HEK293 (cell line): ENCODE measurements at regions not wholly inside any gene's neighbourhood (a gene's known extent, or its start where the extent isn't known, plus 50 kb on each side); places are given as distances from the start of the nearest gene placed in this dataset.

Experiments
- BCL11B ChIP-seq: fragments of 450-650 bp; formaldehyde crosslinking; IDR thresholded peaks from 2 replicates; pipeline ENCODE4 v1.5.1; 2016; ENCODE audit warnings: low read depth, missing biosample characterization, missing genetic modification characterization
- CTCF ChIP-seq: fragments of 450-650 bp; formaldehyde crosslinking; IDR thresholded peaks from 2 replicates; pipeline ENCODE4 v1.5.1; 2016; ENCODE audit warnings: missing biosample characterization, missing genetic modification characterization
- KLF16 ChIP-seq: fragments of 450-650 bp; formaldehyde crosslinking; IDR thresholded peaks from 2 replicates; pipeline ENCODE4 v1.5.1; 2017; ENCODE audit warnings: missing biosample characterization, missing genetic modification characterization
- RBAK ChIP-seq: fragments of 450-650 bp; formaldehyde crosslinking; IDR thresholded peaks from 2 replicates; pipeline ENCODE4 v1.5.1; 2016; ENCODE audit warnings: missing biosample characterization, missing genetic modification characterization
- REST ChIP-seq: fragments of 450-650 bp; formaldehyde crosslinking; IDR thresholded peaks from 2 replicates; pipeline ENCODE4 v1.5.1; 2016; ENCODE audit warnings: missing biosample characterization, missing genetic modification characterization
- ZFP41 ChIP-seq: fragments of 450-650 bp; formaldehyde crosslinking; IDR thresholded peaks from 2 replicates; pipeline ENCODE4 v1.5.1; 2016; ENCODE audit warnings: missing biosample characterization, missing genetic modification characterization, borderline replicate concordance
- ZNF10 ChIP-seq: fragments of 450-650 bp; formaldehyde crosslinking; IDR thresholded peaks from 2 replicates; pipeline ENCODE4 v1.5.1; 2017; ENCODE audit warnings: missing biosample characterization, missing genetic modification characterization
- ZNF138 ChIP-seq: fragments of 450-650 bp; formaldehyde crosslinking; IDR thresholded peaks from 2 replicates; pipeline ENCODE4 v1.5.1; 2016; ENCODE audit warnings: missing biosample characterization, missing genetic modification characterization, borderline replicate concordance
- ZNF18 ChIP-seq: fragments of 450-650 bp; formaldehyde crosslinking; IDR thresholded peaks from 2 replicates; pipeline ENCODE4 v1.5.1; 2016; ENCODE audit warnings: missing biosample characterization, missing genetic modification characterization
- ZNF488 ChIP-seq: fragments of 450-650 bp; formaldehyde crosslinking; IDR thresholded peaks from 2 replicates; pipeline ENCODE4 v1.5.1; 2016; ENCODE audit warnings: missing biosample characterization, missing genetic modification characterization
- ZNF518A ChIP-seq: fragments of 450-650 bp; formaldehyde crosslinking; conservative IDR thresholded peaks from 2 replicates; pipeline ENCODE4 v1.5.1; 2016; ENCODE audit warnings: low read depth, missing biosample characterization, missing genetic modification characterization
- ZNF660 ChIP-seq: fragments of 450-650 bp; IDR thresholded peaks from 2 replicates; pipeline ENCODE4 v1.5.1; 2018; ENCODE audit warnings: missing biosample characterization, mild to moderate bottlenecking, missing genetic modification characterization
- ZSCAN30 ChIP-seq: fragments of 450-650 bp; IDR thresholded peaks from 2 replicates; pipeline ENCODE4 v1.5.1; 2018; ENCODE audit warnings: missing biosample characterization, mild to moderate bottlenecking, missing genetic modification characterization, moderate library complexity

GRCh38 chr15:79209690-79210089 is 72.8 kb upstream of the ANKRD34C start:
- no peak for TF ChIP-seq CTCF
- no peak for TF ChIP-seq ZNF488 (tag by site-specific recombination)
- no peak for TF ChIP-seq ZFP41 (tag by site-specific recombination)
- TF ChIP-seq ZNF660 = no peak
- TF ChIP-seq REST (tag by site-specific recombination) = no peak
- no peak for TF ChIP-seq ZNF10 (tag by site-specific recombination)
- no peak for TF ChIP-seq KLF16 (tag by site-specific recombination)
- no peak for TF ChIP-seq ZSCAN30 (tag by site-specific recombination)
- TF ChIP-seq RBAK (tag by site-specific recombination) = no peak
- TF ChIP-seq ZNF18 (tag by site-specific recombination) = no peak
- TF ChIP-seq ZNF518A = no peak
- TF ChIP-seq BCL11B (tag by site-specific recombination) = no peak
- TF ChIP-seq ZNF138 (tag by site-specific recombination) = no peak
